GM12892 (cell line): ENCODE measurements at regions not wholly inside any gene's neighbourhood (a gene's known extent, or its start where the extent isn't known, plus 50 kb on each side); places are given as distances from the start of the nearest gene placed in this dataset.

ENCODE experiments used
- POLR2A ChIP-seq: IDR thresholded peaks from 2 replicates; pipeline ENCODE4 v1.6.1; 2011; ENCODE audit warnings: low read depth, low read length, control low read depth
- POLR2AphosphoS5 ChIP-seq: IDR thresholded peaks from 2 replicates; pipeline ENCODE4 v1.6.1; 2011; ENCODE audit warnings: low read depth, low read length, control low read depth
- TAF1 ChIP-seq: IDR thresholded peaks from 2 replicates; pipeline ENCODE4 v1.6.1; 2011; ENCODE audit warnings: low read depth, mild to moderate bottlenecking, control low read depth, low read length, borderline replicate concordance

- TF ChIP-seq POLR2AphosphoS5 (no peak), POLR2A (no peak), TAF1 (no peak)
Measured at GRCh38 chr2:204249437-204249836, 295.8 kb upstream of the PARD3B start.
